Esophagus squamous epithelium (tissue), 4 donors: ENCODE measurements at regions not wholly inside any gene's neighbourhood (a gene's known extent, or its start where the extent isn't known, plus 50 kb on each side); places are given as distances from the start of the nearest gene placed in this dataset.

ENCODE experiments used
- POLR2A ChIP-seq, 4 donors: fragments of 450-650 bp; IDR thresholded peaks; one replicate each; pipeline ENCODE4 v1.6.1; 2017; ENCODE audit warnings: antibody characterized with exemption in 4 of 4, mild to moderate bottlenecking in 4 of 4, moderate library complexity in 3 of 4
- TF ChIP-seq, protein P1 (sequence below), 6 experiments: fragments of 450-650 bp in 4 of 6; fragments of 200-600 bp in 2 of 6; sonication (generic) in 2 of 6; IDR thresholded peaks; one replicate each; pipeline ENCODE4 v1.5.1; 2016 to 2019; ENCODE audit warnings: antibody characterized with exemption in 6 of 6, mild to moderate bottlenecking in 4 of 6, moderate library complexity in 4 of 6

GRCh38 chr2:21195326-21195725, 71.6 kb downstream of the TDRD15 start:
- TF ChIP-seq, protein P1, sequence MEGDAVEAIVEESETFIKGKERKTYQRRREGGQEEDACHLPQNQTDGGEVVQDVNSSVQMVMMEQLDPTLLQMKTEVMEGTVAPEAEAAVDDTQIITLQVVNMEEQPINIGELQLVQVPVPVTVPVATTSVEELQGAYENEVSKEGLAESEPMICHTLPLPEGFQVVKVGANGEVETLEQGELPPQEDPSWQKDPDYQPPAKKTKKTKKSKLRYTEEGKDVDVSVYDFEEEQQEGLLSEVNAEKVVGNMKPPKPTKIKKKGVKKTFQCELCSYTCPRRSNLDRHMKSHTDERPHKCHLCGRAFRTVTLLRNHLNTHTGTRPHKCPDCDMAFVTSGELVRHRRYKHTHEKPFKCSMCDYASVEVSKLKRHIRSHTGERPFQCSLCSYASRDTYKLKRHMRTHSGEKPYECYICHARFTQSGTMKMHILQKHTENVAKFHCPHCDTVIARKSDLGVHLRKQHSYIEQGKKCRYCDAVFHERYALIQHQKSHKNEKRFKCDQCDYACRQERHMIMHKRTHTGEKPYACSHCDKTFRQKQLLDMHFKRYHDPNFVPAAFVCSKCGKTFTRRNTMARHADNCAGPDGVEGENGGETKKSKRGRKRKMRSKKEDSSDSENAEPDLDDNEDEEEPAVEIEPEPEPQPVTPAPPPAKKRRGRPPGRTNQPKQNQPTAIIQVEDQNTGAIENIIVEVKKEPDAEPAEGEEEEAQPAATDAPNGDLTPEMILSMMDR (IDR thresholded peaks at IDR 0.05), result no peak
- no peak for TF ChIP-seq POLR2A (IDR thresholded peaks at IDR 0.05)
